ENCODE measurements at regions not wholly inside any gene's neighbourhood (a gene's known extent, or its start where the extent isn't known, plus 50 kb on each side); places are given as distances from the start of the nearest gene placed in this dataset.

- ChIA-PET CTCF (ENCODE audit: partially characterized antibody) (no interaction called here), POLR2A (ENCODE audit: partially characterized antibody) (no interaction called here)
- Mint-ChIP-seq H3K27ac (no peak overlapping the region), H3K9me3 (peaks cover 0 to 4% (median 0%) of the 10 kb centered on the region in 8 donors), H3K27me3 (peaks cover 9 to 17% of the 10 kb centered on the region in 2 donors), H3K4me3 (peak overlapping the region in 1 of 8 donors; percentile 13), H3K36me3 (no peaks in the 10 kb centered on the region), H3K4me1 (no peaks in the 10 kb centered on the region)
- intact Hi-C loops (cut with micrococcal nuclease) = no loop called here
- Histone ChIP-seq H3K27me3 (ENCODE audit: insufficient read depth, low read length) (no peaks in the 10 kb centered on the region), H3K4me3 (ENCODE audit: low read length in 2 of 2) (no peak overlapping the region), H3K27ac (ENCODE audit: low read depth, low read length) (no peak overlapping the region), H3K9me3 (ENCODE audit: control insufficient read depth in 1 of 2, low read length in 2 of 2) (no peaks in the 10 kb centered on the region), H3K36me3 (ENCODE audit: insufficient read depth, low read length) (no peaks in the 10 kb centered on the region), H3K4me1 (ENCODE audit: insufficient read depth, low read length) (no peaks in the 10 kb centered on the region)
- DNase-seq = no peak
Observed at GRCh38 chr3:193846569-193846968, 253.6 kb downstream of the OPA1 start.

GRCh38 chr3:193847402-193847801 is 254.4 kb downstream of the OPA1 start:
- DNase-seq = no peak
- Histone ChIP-seq H3K27ac (ENCODE audit: low read depth, low read length) (no peak overlapping the region), H3K4me1 (ENCODE audit: insufficient read depth, low read length) (no peaks in the 10 kb centered on the region), H3K4me3 (ENCODE audit: low read length in 2 of 2) (no peak overlapping the region), H3K9me3 (ENCODE audit: control insufficient read depth in 1 of 2, low read length in 2 of 2) (no peaks in the 10 kb centered on the region), H3K36me3 (ENCODE audit: insufficient read depth, low read length) (no peaks in the 10 kb centered on the region), H3K27me3 (ENCODE audit: insufficient read depth, low read length) (no peaks in the 10 kb centered on the region)
- Mint-ChIP-seq H3K36me3 (no peaks in the 10 kb centered on the region), H3K4me3 (no peak overlapping the region), H3K9me3 (peaks cover 0 to 4% (median 0%) of the 10 kb centered on the region in 8 donors), H3K27me3 (peaks cover 8 to 17% of the 10 kb centered on the region in 2 donors), H3K27ac (no peak overlapping the region), H3K4me1 (no peaks in the 10 kb centered on the region)
- ChIA-PET CTCF (ENCODE audit: partially characterized antibody) (no interaction called here), POLR2A (ENCODE audit: partially characterized antibody) (no interaction called here)
- intact Hi-C loops (cut with micrococcal nuclease) = no loop called here

- Histone ChIP-seq H3K27ac (ENCODE audit: low read depth, low read length) (no peak overlapping the region), H3K4me1 (ENCODE audit: insufficient read depth, low read length) (no peaks in the 10 kb centered on the region), H3K9me3 (ENCODE audit: control insufficient read depth in 1 of 2, low read length in 2 of 2) (no peaks in the 10 kb centered on the region), H3K27me3 (ENCODE audit: insufficient read depth, low read length) (no peaks in the 10 kb centered on the region), H3K36me3 (ENCODE audit: insufficient read depth, low read length) (no peaks in the 10 kb centered on the region), H3K4me3 (ENCODE audit: low read length in 2 of 2) (no peak overlapping the region)
- POLR2A ChIA-PET (ENCODE audit: partially characterized antibody) = no interaction called here
- no peak for DNase-seq
- peaks cover 0 to 4% (median 0%) of the 10 kb centered on the region in 8 donors for H3K9me3 Mint-ChIP-seq
- intact Hi-C loops (cut with micrococcal nuclease) = no loop called here
- H3K27ac Mint-ChIP-seq = no peak overlapping the region
- H3K4me1 Mint-ChIP-seq = no peaks in the 10 kb centered on the region
- no peaks in the 10 kb centered on the region for H3K36me3 Mint-ChIP-seq
- H3K4me3 Mint-ChIP-seq = no peak overlapping the region
- H3K27me3 Mint-ChIP-seq = peaks cover 8 to 10% of the 10 kb centered on the region in 2 donors
- CTCF ChIA-PET (ENCODE audit: partially characterized antibody) = no interaction called here
Observed at GRCh38 chr3:193848547-193848946, 255.5 kb downstream of the OPA1 start.

GRCh38 chr3:193850084-193850619 is 257.1 kb downstream of the OPA1 start:
- H3K4me1 Mint-ChIP-seq = no peaks in the 10 kb centered on the region
- no peak for DNase-seq
- intact Hi-C loops (cut with micrococcal nuclease) = no loop called here
- Histone ChIP-seq H3K4me3 (ENCODE audit: low read length in 2 of 2) (no peak overlapping the region), H3K36me3 (ENCODE audit: insufficient read depth, low read length) (no peaks in the 10 kb centered on the region), H3K4me1 (ENCODE audit: insufficient read depth, low read length) (no peaks in the 10 kb centered on the region), H3K9me3 (ENCODE audit: control insufficient read depth in 1 of 2, low read length in 2 of 2) (no peaks in the 10 kb centered on the region), H3K27me3 (ENCODE audit: insufficient read depth, low read length) (no peaks in the 10 kb centered on the region), H3K27ac (ENCODE audit: low read depth, low read length) (no peak overlapping the region)
- H3K36me3 Mint-ChIP-seq = no peaks in the 10 kb centered on the region
- CTCF ChIA-PET (ENCODE audit: partially characterized antibody) = no interaction called here
- H3K27ac Mint-ChIP-seq = no peak overlapping the region
- no peak overlapping the region for H3K4me3 Mint-ChIP-seq
- H3K27me3 Mint-ChIP-seq = peaks cover 6% of the 10 kb centered on the region in 2 donors
- H3K9me3 Mint-ChIP-seq = peaks cover 0 to 4% (median 0%) of the 10 kb centered on the region in 8 donors
- POLR2A ChIA-PET (ENCODE audit: partially characterized antibody) = no interaction called here

GRCh38 chr3:193851428-193851847 is 258.4 kb downstream of the OPA1 start:
- Mint-ChIP-seq H3K36me3 (no peaks in the 10 kb centered on the region), H3K27me3 (peaks cover 2 to 4% of the 10 kb centered on the region in 2 donors), H3K9me3 (peaks cover 0 to 4% (median 0%) of the 10 kb centered on the region in 8 donors), H3K4me3 (no peak overlapping the region), H3K27ac (no peak overlapping the region), H3K4me1 (no peaks in the 10 kb centered on the region)
- POLR2A ChIA-PET (ENCODE audit: partially characterized antibody) = no interaction called here
- CTCF ChIA-PET (ENCODE audit: partially characterized antibody) = no interaction called here
- Histone ChIP-seq H3K9me3 (ENCODE audit: control insufficient read depth in 1 of 2, low read length in 2 of 2) (no peaks in the 10 kb centered on the region), H3K4me1 (ENCODE audit: insufficient read depth, low read length) (no peaks in the 10 kb centered on the region), H3K4me3 (ENCODE audit: low read length in 2 of 2) (no peak overlapping the region), H3K27me3 (ENCODE audit: insufficient read depth, low read length) (no peaks in the 10 kb centered on the region), H3K27ac (ENCODE audit: low read depth, low read length) (no peak overlapping the region), H3K36me3 (ENCODE audit: insufficient read depth, low read length) (no peaks in the 10 kb centered on the region)
- no peak for DNase-seq
- intact Hi-C loops (cut with micrococcal nuclease) = no loop called here

GRCh38 chr3:193851941-193852674 is 259.1 kb downstream of the OPA1 start:
- H3K27ac ChIP-seq (ENCODE audit: low read depth, low read length) = no peak overlapping the region
- no peaks in the 10 kb centered on the region for H3K36me3 ChIP-seq (ENCODE audit: insufficient read depth, low read length)
- Mint-ChIP-seq H3K27me3 (peaks cover 0 to 1% of the 10 kb centered on the region in 2 donors), H3K4me3 (no peak overlapping the region), H3K27ac (no peak overlapping the region), H3K4me1 (no peaks in the 10 kb centered on the region), H3K9me3 (peaks cover 0 to 4% (median 0%) of the 10 kb centered on the region in 8 donors), H3K36me3 (no peaks in the 10 kb centered on the region)
- H3K9me3 ChIP-seq (ENCODE audit: control insufficient read depth in 1 of 2, low read length in 2 of 2) = no peaks in the 10 kb centered on the region
- no peak for DNase-seq
- no peaks in the 10 kb centered on the region for H3K27me3 ChIP-seq (ENCODE audit: insufficient read depth, low read length)
- H3K4me1 ChIP-seq (ENCODE audit: insufficient read depth, low read length) = no peaks in the 10 kb centered on the region
- ChIA-PET CTCF (ENCODE audit: partially characterized antibody) (no interaction called here), POLR2A (ENCODE audit: partially characterized antibody) (no interaction called here)
- intact Hi-C loops (cut with micrococcal nuclease) = no loop called here
- H3K4me3 ChIP-seq (ENCODE audit: low read length in 2 of 2) = no peak overlapping the region

GRCh38 chr3:193852901-193853300 is 259.9 kb downstream of the OPA1 start:
- Mint-ChIP-seq H3K9me3 (peaks cover 0 to 4% (median 0%) of the 10 kb centered on the region in 8 donors), H3K27me3 (peaks cover 0 to 1% of the 10 kb centered on the region in 2 donors), H3K4me3 (no peak overlapping the region), H3K36me3 (no peaks in the 10 kb centered on the region), H3K27ac (no peak overlapping the region), H3K4me1 (no peaks in the 10 kb centered on the region)
- CTCF ChIA-PET (ENCODE audit: partially characterized antibody) = no interaction called here
- Histone ChIP-seq H3K9me3 (ENCODE audit: control insufficient read depth in 1 of 2, low read length in 2 of 2) (no peaks in the 10 kb centered on the region), H3K4me1 (ENCODE audit: insufficient read depth, low read length) (no peaks in the 10 kb centered on the region), H3K36me3 (ENCODE audit: insufficient read depth, low read length) (no peaks in the 10 kb centered on the region), H3K27me3 (ENCODE audit: insufficient read depth, low read length) (no peaks in the 10 kb centered on the region), H3K4me3 (ENCODE audit: low read length in 2 of 2) (no peak overlapping the region), H3K27ac (ENCODE audit: low read depth, low read length) (no peak overlapping the region)
- POLR2A ChIA-PET (ENCODE audit: partially characterized antibody) = no interaction called here
- intact Hi-C loops (cut with micrococcal nuclease) = no loop called here
- no peak for DNase-seq

All from CD4-positive, alpha-beta memory T cell (primary cell).